HL-60 (cell line): ENCODE measurements at regions not wholly inside any gene's neighbourhood (a gene's known extent, or its start where the extent isn't known, plus 50 kb on each side); places are given as distances from the start of the nearest gene placed in this dataset.

ENCODE experiments used
- DNase-seq, 2 experiments: peaks; one replicate each; pipeline ENCODE4 v3.0.0-alpha.2; 2010 to 2020; ENCODE audit warnings: low read depth in 1 of 2, low spot score in 1 of 2
- H3K27ac ChIP-seq: fragments of 250-450 bp; sonication (Bioruptor Pico); replicated peaks from 2 replicates; pipeline ENCODE4 v1.5.1; 2020; ENCODE audit warnings: mild to moderate bottlenecking, moderate library complexity
- H3K27me3 ChIP-seq: fragments of 250-450 bp; sonication (Bioruptor Pico); 2 replicates; pipeline ENCODE4 v1.5.1; 2021; ENCODE audit warnings: mild to moderate bottlenecking, moderate library complexity; ENCODE audit not compliant: insufficient read depth, poor library complexity, severe bottlenecking
- H3K4me3 ChIP-seq: replicated peaks from 2 replicates; pipeline ENCODE4 v1.5.1; 2011; ENCODE audit warnings: mild to moderate bottlenecking, control low read depth, low read length; ENCODE audit not compliant: insufficient read depth
- GABPA ChIP-seq: IDR thresholded peaks from 2 replicates; pipeline ENCODE4 v1.6.1; 2012; ENCODE audit warnings: low read depth
- POLR2AphosphoS5 ChIP-seq: IDR thresholded peaks from 2 replicates; pipeline ENCODE4 v1.6.1; 2012; ENCODE audit warnings: low read depth
- REST ChIP-seq: IDR thresholded peaks from 2 replicates; pipeline ENCODE4 v1.6.1; 2012; ENCODE audit warnings: low read depth; ENCODE audit not compliant: insufficient replicate concordance
- SPI1 ChIP-seq: IDR thresholded peaks from 2 replicates; pipeline ENCODE4 v1.6.1; 2012; ENCODE audit warnings: low read depth, mild to moderate bottlenecking, borderline replicate concordance
- TF ChIP-seq, protein P1 (sequence below): IDR thresholded peaks from one replicate; pipeline ENCODE4 v1.5.1; 2011; ENCODE audit warnings: low read length, control low read depth, inconsistent platforms; ENCODE audit not compliant: insufficient read depth

- DNase-seq, result no peak
- no peaks in the 10 kb centered on the region for H3K27me3 ChIP-seq
- H3K4me3 ChIP-seq, result no peak overlapping the region
- TF ChIP-seq POLR2AphosphoS5, result no peak
- TF ChIP-seq, protein P1, sequence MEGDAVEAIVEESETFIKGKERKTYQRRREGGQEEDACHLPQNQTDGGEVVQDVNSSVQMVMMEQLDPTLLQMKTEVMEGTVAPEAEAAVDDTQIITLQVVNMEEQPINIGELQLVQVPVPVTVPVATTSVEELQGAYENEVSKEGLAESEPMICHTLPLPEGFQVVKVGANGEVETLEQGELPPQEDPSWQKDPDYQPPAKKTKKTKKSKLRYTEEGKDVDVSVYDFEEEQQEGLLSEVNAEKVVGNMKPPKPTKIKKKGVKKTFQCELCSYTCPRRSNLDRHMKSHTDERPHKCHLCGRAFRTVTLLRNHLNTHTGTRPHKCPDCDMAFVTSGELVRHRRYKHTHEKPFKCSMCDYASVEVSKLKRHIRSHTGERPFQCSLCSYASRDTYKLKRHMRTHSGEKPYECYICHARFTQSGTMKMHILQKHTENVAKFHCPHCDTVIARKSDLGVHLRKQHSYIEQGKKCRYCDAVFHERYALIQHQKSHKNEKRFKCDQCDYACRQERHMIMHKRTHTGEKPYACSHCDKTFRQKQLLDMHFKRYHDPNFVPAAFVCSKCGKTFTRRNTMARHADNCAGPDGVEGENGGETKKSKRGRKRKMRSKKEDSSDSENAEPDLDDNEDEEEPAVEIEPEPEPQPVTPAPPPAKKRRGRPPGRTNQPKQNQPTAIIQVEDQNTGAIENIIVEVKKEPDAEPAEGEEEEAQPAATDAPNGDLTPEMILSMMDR, result no peak
- no peak for TF ChIP-seq REST
- no peak for TF ChIP-seq GABPA
- TF ChIP-seq SPI1, result no peak
- no peak overlapping the region for H3K27ac ChIP-seq
These were observed 349.2 kb upstream of the FBXO33 start for GRCh38 chr14:39781466-39781865.

GRCh38 chr14:39773387-39774126 is 341.3 kb upstream of the FBXO33 start:
- TF ChIP-seq GABPA, result no peak
- TF ChIP-seq, protein P1, result no peak
- TF ChIP-seq POLR2AphosphoS5, result no peak
- no peak for TF ChIP-seq REST
- TF ChIP-seq SPI1, result no peak
- Histone ChIP-seq H3K4me3 (no peak overlapping the region), H3K27me3 (no peaks in the 10 kb centered on the region), H3K27ac (no peak overlapping the region)
- DNase-seq, result no peak

DNA sequence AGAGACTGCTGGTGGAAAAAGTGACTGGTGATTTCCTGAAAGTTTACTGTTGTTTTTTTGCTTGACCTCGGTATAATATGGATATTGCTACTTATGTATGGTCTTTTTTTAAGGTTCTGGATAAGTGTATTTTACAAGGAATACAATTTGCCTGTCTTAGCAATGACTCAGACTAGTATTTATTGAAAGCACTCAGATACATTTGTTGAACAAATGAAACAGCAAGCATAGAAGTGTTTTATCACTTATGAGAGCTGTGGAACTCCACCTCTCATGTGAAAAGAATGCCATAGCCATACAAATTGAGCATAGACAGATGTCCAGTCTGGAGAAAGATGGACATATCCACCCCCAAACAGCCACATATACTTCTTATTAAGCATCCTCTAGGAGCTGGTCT is 340.4 kb upstream of the FBXO33 start:
- no peak for TF ChIP-seq POLR2AphosphoS5
- TF ChIP-seq GABPA, result no peak
- TF ChIP-seq, protein P1, result no peak
- no peak for TF ChIP-seq REST
- TF ChIP-seq SPI1, result no peak
- no peaks in the 10 kb centered on the region for H3K27me3 ChIP-seq

More for the DNA sequence above, 340.4 kb upstream of the FBXO33 start:
- DNase-seq, result no peak
- H3K4me3 ChIP-seq, result no peak overlapping the region
- no peak overlapping the region for H3K27ac ChIP-seq
